ENCODE measurements at regions not wholly inside any gene's neighbourhood (a gene's known extent, or its start where the extent isn't known, plus 50 kb on each side); places are given as distances from the start of the nearest gene placed in this dataset.

DNA sequence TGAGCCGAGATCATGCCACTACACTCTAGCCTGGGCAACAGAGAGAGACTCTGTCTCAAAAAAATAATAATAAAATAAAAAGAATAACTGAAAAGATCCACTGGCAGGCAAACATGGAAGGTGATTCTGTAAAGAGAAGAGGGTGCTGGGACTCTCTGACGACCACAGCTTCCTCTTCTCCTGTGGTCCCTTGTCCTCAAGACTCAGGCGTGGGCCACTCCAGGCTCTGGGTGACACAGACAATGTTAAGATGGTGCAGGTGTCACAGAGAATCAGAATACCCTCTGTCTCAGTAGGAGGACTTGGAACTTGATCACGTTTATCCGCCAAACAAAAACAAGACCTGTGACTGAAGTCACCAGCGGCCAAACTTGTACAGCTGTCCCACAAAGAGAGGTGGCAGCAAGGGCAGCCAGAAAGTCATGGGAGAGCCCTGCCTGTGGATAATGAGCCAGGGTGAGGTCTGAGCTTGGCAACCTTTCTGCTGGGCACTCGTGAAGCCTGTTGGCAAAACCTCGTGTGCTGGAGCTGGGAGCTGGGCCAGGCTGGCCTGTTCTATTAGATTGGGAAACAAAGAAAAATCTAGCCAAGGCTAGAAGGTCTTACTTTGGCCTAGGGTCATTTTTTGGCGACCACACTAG, 76.4 kb upstream of the ITGA6 start:
- Mint-ChIP-seq H3K36me3 (ENCODE audit: insufficient read depth, unreplicated experiment) (no peaks in the 10 kb centered on the region), H3K27ac (ENCODE audit: low read depth, unreplicated experiment) (no peak overlapping the region), H3K9me3 (ENCODE audit: unreplicated experiment) (no peaks in the 10 kb centered on the region), H3K4me3 (ENCODE audit: unreplicated experiment) (no peak overlapping the region), H3K27me3 (ENCODE audit: insufficient read depth, unreplicated experiment) (no peaks in the 10 kb centered on the region), H3K4me1 (ENCODE audit: insufficient read depth, unreplicated experiment) (no peaks in the 10 kb centered on the region)
- ChIA-PET POLR2A (no interaction called here), CTCF (interaction anchor here (0.6 kb wide), 1 partner anchor 13 kb away, joined by 3 read pairs; no protein-coding TSS in a partner anchor)
- DNase-seq (ENCODE audit: unreplicated experiment), result no peak
- BruUV-seq (replicated peaks), result no TSS peak
- TF ChIP-seq, protein P1, sequence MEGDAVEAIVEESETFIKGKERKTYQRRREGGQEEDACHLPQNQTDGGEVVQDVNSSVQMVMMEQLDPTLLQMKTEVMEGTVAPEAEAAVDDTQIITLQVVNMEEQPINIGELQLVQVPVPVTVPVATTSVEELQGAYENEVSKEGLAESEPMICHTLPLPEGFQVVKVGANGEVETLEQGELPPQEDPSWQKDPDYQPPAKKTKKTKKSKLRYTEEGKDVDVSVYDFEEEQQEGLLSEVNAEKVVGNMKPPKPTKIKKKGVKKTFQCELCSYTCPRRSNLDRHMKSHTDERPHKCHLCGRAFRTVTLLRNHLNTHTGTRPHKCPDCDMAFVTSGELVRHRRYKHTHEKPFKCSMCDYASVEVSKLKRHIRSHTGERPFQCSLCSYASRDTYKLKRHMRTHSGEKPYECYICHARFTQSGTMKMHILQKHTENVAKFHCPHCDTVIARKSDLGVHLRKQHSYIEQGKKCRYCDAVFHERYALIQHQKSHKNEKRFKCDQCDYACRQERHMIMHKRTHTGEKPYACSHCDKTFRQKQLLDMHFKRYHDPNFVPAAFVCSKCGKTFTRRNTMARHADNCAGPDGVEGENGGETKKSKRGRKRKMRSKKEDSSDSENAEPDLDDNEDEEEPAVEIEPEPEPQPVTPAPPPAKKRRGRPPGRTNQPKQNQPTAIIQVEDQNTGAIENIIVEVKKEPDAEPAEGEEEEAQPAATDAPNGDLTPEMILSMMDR (IDR thresholded peaks at IDR 0.05; ENCODE audit: unreplicated experiment), result no peak
- intact Hi-C loops (cut with micrococcal nuclease), result no loop called here

DNA sequence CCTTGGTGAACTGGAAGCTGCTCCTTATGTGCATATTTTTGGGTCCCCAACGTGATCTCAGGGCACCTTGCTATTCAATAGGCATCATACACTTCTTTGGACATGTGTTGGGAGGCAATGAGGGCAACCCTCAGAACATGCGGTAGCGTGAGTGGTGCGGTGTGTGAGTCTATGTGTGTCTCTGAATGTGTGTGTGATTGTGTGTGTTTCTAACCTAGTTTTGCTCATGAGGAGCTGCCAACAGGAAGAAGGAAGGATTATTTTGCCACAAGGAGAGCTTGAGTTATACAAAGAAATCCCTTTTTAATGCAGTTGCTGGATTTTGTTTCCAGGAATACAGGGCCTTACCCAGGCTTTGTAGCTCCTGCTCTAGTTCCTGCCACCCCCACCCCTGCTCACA, 75.8 kb upstream of the ITGA6 start:
- no peak overlapping the region for H3K27ac Mint-ChIP-seq (ENCODE audit: low read depth, unreplicated experiment)
- ChIA-PET CTCF (interaction anchor here (0.5 kb wide), 1 partner anchor 15 kb away, joined by 3 read pairs; no protein-coding TSS in a partner anchor), POLR2A (no interaction called here)
- H3K27me3 Mint-ChIP-seq (ENCODE audit: insufficient read depth, unreplicated experiment), result no peaks in the 10 kb centered on the region
- no peak for DNase-seq (ENCODE audit: unreplicated experiment)
- no peaks in the 10 kb centered on the region for H3K4me1 Mint-ChIP-seq (ENCODE audit: insufficient read depth, unreplicated experiment)
- BruUV-seq (replicated peaks), result no TSS peak
- no peaks in the 10 kb centered on the region for H3K9me3 Mint-ChIP-seq (ENCODE audit: unreplicated experiment)
- no peaks in the 10 kb centered on the region for H3K36me3 Mint-ChIP-seq (ENCODE audit: insufficient read depth, unreplicated experiment)
- TF ChIP-seq, protein P1 (IDR thresholded peaks at IDR 0.05; ENCODE audit: unreplicated experiment), result no peak
- intact Hi-C loops (cut with micrococcal nuclease), result no loop called here
- no peak overlapping the region for H3K4me3 Mint-ChIP-seq (ENCODE audit: unreplicated experiment)

DNA sequence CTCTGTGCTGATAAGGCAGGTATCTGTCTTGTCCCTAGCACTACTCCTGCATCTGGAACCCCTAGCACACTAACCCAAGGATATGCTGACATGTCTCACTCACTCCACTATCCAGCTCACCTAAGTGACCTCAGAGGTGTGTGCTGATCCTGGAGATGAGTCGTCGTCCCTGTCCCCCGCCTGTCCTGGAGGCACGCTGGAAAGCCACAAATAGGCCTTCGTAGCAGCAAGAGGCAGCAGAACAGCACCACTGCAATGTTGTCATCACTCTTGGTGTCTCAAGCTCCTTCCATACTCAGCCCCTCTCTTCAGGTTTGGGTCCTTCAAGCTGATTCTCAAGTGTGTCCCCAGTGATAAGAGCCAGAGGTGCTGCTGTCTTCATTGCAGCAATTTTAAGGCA, 73.0 kb upstream of the ITGA6 start:
- no peak overlapping the region for H3K4me3 Mint-ChIP-seq (ENCODE audit: unreplicated experiment)

DNA sequence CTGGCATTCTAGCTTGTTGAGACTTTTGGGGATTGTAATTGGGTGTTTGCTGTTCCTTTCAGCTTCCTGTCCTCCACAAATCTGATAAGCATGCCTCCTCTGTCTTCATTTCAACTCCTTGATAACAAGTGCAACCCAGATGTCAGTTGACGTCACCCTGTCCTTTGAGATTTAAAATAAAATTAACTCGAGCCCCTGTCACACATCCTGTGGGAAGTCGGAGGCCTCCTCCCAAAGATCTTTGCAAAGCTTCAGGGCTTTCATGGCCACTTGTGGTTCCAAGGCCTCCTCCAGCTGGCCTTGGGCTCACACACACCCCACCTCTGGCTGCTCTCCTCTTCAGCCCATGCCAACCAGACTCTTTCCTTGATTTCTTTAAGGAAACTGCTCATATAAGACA, 69.9 kb upstream of the ITGA6 start:
- Mint-ChIP-seq H3K27ac (ENCODE audit: low read depth, unreplicated experiment) (no peak overlapping the region), H3K36me3 (ENCODE audit: insufficient read depth, unreplicated experiment) (no peaks in the 10 kb centered on the region), H3K4me1 (ENCODE audit: insufficient read depth, unreplicated experiment) (no peaks in the 10 kb centered on the region), H3K4me3 (ENCODE audit: unreplicated experiment) (no peak overlapping the region), H3K9me3 (ENCODE audit: unreplicated experiment) (no peaks in the 10 kb centered on the region), H3K27me3 (ENCODE audit: insufficient read depth, unreplicated experiment) (no peaks in the 10 kb centered on the region)
- no TSS peak for BruUV-seq (replicated peaks)
- intact Hi-C loops (cut with micrococcal nuclease), result no loop called here
- DNase-seq (ENCODE audit: unreplicated experiment), result no peak
- ChIA-PET CTCF (no interaction called here), POLR2A (interaction anchor here (0.8 to 1.1 kb wide), 2 partner anchors 59 to 97 kb away, joined by 3 read pairs; no protein-coding TSS in a partner anchor)
- TF ChIP-seq, protein P1 (IDR thresholded peaks at IDR 0.05; ENCODE audit: unreplicated experiment), result no peak

More for the DNA sequence above, 73.0 kb upstream of the ITGA6 start:
- Mint-ChIP-seq H3K27ac (ENCODE audit: low read depth, unreplicated experiment) (no peak overlapping the region), H3K4me1 (ENCODE audit: insufficient read depth, unreplicated experiment) (no peaks in the 10 kb centered on the region), H3K27me3 (ENCODE audit: insufficient read depth, unreplicated experiment) (no peaks in the 10 kb centered on the region), H3K36me3 (ENCODE audit: insufficient read depth, unreplicated experiment) (no peaks in the 10 kb centered on the region), H3K9me3 (ENCODE audit: unreplicated experiment) (no peaks in the 10 kb centered on the region)
- POLR2A ChIA-PET, result interaction anchor here (0.5 kb wide), 1 partner anchor 29 kb away, joined by 3 read pairs; no protein-coding TSS in a partner anchor
- CTCF ChIA-PET, result interaction anchor here (0.6 kb wide), 1 partner anchor 101 kb away, joined by 4 read pairs; no protein-coding TSS in a partner anchor
- BruUV-seq (replicated peaks), result no TSS peak
- intact Hi-C loops (cut with micrococcal nuclease), result no loop called here
- DNase-seq (ENCODE audit: unreplicated experiment), result no peak
- TF ChIP-seq, protein P1 (IDR thresholded peaks at IDR 0.05; ENCODE audit: unreplicated experiment), result no peak

Data from MCF 10A (cell line).